HEK293 (cell line): ENCODE measurements at regions not wholly inside any gene's neighbourhood (a gene's known extent, or its start where the extent isn't known, plus 50 kb on each side); places are given as distances from the start of the nearest gene placed in this dataset.

Source experiments
- CTCF ChIP-seq: fragments of 450-650 bp; formaldehyde crosslinking; IDR thresholded peaks from 2 replicates; pipeline ENCODE4 v1.5.1; 2016; ENCODE audit warnings: missing biosample characterization, missing genetic modification characterization
- HOXD13 ChIP-seq: sonication (generic); formaldehyde crosslinking; IDR thresholded peaks from 2 replicates; pipeline ENCODE4 v1.8.0; 2022; ENCODE audit warnings: missing genetic modification reagents, borderline replicate concordance
- OVOL3 ChIP-seq: fragments of 450-650 bp; formaldehyde crosslinking; IDR thresholded peaks from 2 replicates; pipeline ENCODE4 v1.5.1; 2016; ENCODE audit warnings: missing biosample characterization, missing genetic modification characterization
- PBX3 ChIP-seq: sonication (generic); formaldehyde crosslinking; IDR thresholded peaks from 2 replicates; pipeline ENCODE4 v1.8.1; 2022; ENCODE audit warnings: mild to moderate bottlenecking, moderate library complexity, missing genetic modification reagents
- SP2 ChIP-seq: fragments of 450-650 bp; formaldehyde crosslinking; IDR thresholded peaks from 2 replicates; pipeline ENCODE4 v1.5.1; 2016; ENCODE audit warnings: missing biosample characterization, missing genetic modification characterization
- YY1 ChIP-seq: fragments of 450-650 bp; formaldehyde crosslinking; IDR thresholded peaks from 2 replicates; pipeline ENCODE4 v1.5.1; 2018; ENCODE audit warnings: missing biosample characterization, missing genetic modification characterization
- ZBTB11 ChIP-seq: fragments of 450-650 bp; formaldehyde crosslinking; conservative IDR thresholded peaks from 2 replicates; pipeline ENCODE4 v1.5.1; 2016; ENCODE audit warnings: low read depth, missing biosample characterization, missing genetic modification characterization
- ZNF214 ChIP-seq: fragments of 450-650 bp; formaldehyde crosslinking; IDR thresholded peaks from 2 replicates; pipeline ENCODE4 v1.5.1; 2017; ENCODE audit warnings: missing biosample characterization, mild to moderate bottlenecking, missing genetic modification characterization, borderline replicate concordance
- ZNF221 ChIP-seq: fragments of 450-650 bp; formaldehyde crosslinking; IDR thresholded peaks from 2 replicates; pipeline ENCODE4 v1.5.1; 2017; ENCODE audit warnings: missing biosample characterization, missing genetic modification characterization, borderline replicate concordance
- ZNF354C ChIP-seq: fragments of 450-650 bp; formaldehyde crosslinking; IDR thresholded peaks from 2 replicates; pipeline ENCODE4 v1.5.1; 2016; ENCODE audit warnings: missing biosample characterization, missing genetic modification characterization, low read depth, borderline replicate concordance
- ZNF654 ChIP-seq: fragments of 450-650 bp; formaldehyde crosslinking; IDR thresholded peaks from 2 replicates; pipeline ENCODE4 v1.5.1; 2016; ENCODE audit warnings: low read depth, missing biosample characterization, missing genetic modification characterization
- ZNF701 ChIP-seq: fragments of 450-650 bp; formaldehyde crosslinking; IDR thresholded peaks from 2 replicates; pipeline ENCODE4 v1.5.1; 2016; ENCODE audit warnings: missing biosample characterization, missing genetic modification characterization
- TF ChIP-seq, protein P1 (sequence below): fragments of 450-650 bp; formaldehyde crosslinking; IDR thresholded peaks from 2 replicates; pipeline ENCODE4 v1.5.1; 2016; ENCODE audit warnings: missing biosample characterization, missing genetic modification characterization
- TF ChIP-seq, protein P2 (sequence below): fragments of 450-650 bp; formaldehyde crosslinking; IDR thresholded peaks from 2 replicates; pipeline ENCODE4; 2016; ENCODE audit warnings: missing biosample characterization, missing genetic modification characterization

- TF ChIP-seq CTCF, result no peak
- no peak for TF ChIP-seq ZNF354C (tag by site-specific recombination)
- no peak for TF ChIP-seq ZBTB11 (tag by site-specific recombination)
- no peak for TF ChIP-seq SP2 (tag by site-specific recombination)
- TF ChIP-seq YY1, result no peak
- TF ChIP-seq OVOL3 (tag by site-specific recombination), result no peak
- TF ChIP-seq HOXD13 (CRISPR knock-in tag), result no peak
- TF ChIP-seq, protein P1, sequence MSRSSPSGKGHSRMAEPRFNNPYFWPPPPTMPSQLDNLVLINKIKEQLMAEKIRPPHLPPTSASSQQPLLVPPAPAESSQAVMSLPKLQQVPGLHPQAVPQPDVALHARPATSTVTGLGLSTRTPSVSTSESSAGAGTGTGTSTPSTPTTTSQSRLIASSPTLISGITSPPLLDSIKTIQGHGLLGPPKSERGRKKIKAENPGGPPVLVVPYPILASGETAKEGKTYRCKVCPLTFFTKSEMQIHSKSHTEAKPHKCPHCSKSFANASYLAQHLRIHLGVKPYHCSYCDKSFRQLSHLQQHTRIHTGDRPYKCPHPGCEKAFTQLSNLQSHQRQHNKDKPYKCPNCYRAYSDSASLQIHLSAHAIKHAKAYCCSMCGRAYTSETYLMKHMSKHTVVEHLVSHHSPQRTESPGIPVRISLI, result no peak
- no peak for TF ChIP-seq ZNF221 (tag by site-specific recombination)
- TF ChIP-seq, protein P2, sequence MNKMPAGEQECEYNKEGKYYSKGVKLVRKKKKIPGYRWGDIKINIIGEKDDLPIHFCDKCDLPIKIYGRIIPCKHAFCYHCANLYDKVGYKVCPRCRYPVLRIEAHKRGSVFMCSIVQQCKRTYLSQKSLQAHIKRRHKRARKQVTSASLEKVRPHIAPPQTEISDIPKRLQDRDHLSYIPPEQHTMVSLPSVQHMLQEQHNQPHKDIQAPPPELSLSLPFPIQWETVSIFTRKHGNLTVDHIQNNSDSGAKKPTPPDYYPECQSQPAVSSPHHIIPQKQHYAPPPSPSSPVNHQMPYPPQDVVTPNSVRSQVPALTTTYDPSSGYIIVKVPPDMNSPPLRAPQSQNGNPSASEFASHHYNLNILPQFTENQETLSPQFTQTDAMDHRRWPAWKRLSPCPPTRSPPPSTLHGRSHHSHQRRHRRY (tag by site-specific recombination), result no peak
- no peak for TF ChIP-seq ZNF701 (tag by site-specific recombination)
- TF ChIP-seq ZNF214 (tag by site-specific recombination), result no peak
- no peak for TF ChIP-seq PBX3 (CRISPR knock-in tag)
- TF ChIP-seq ZNF654 (tag by site-specific recombination), result no peak
Measured at GRCh38 chr11:27770576-27770975, 70.3 kb upstream of the BDNF start.
